ENCODE measurements at regions not wholly inside any gene's neighbourhood (a gene's known extent, or its start where the extent isn't known, plus 50 kb on each side); places are given as distances from the start of the nearest gene placed in this dataset.

DNA sequence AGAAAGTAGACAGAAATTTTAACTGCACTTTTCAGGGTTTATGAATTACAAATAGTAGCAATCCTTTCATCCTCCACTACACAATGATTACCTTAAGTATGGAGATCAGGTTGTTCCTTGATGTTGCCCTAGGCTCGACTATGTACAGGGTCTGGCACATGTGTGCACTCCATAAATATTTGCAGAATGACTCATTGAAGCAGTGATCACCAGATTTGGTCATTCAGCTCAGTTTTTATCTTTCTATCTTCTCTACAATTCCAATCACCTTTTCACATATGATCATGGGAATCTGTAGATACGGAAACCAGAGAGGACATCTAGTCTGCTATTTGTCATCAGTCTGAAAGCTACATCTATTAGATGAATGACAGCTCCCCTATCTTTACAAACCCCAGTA is 171.7 kb upstream of the HCCS start:
- no peaks in the 10 kb centered on the region for H3K27me3 ChIP-seq
- H3K27ac ChIP-seq, result no peak overlapping the region
- H3K4me1 ChIP-seq, result no peaks in the 10 kb centered on the region
- WGBS, 2 donors, result 63 to 67% methylated on average over 2 of the region's 2 CpGs
- TF ChIP-seq, protein P1, sequence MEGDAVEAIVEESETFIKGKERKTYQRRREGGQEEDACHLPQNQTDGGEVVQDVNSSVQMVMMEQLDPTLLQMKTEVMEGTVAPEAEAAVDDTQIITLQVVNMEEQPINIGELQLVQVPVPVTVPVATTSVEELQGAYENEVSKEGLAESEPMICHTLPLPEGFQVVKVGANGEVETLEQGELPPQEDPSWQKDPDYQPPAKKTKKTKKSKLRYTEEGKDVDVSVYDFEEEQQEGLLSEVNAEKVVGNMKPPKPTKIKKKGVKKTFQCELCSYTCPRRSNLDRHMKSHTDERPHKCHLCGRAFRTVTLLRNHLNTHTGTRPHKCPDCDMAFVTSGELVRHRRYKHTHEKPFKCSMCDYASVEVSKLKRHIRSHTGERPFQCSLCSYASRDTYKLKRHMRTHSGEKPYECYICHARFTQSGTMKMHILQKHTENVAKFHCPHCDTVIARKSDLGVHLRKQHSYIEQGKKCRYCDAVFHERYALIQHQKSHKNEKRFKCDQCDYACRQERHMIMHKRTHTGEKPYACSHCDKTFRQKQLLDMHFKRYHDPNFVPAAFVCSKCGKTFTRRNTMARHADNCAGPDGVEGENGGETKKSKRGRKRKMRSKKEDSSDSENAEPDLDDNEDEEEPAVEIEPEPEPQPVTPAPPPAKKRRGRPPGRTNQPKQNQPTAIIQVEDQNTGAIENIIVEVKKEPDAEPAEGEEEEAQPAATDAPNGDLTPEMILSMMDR (IDR thresholded peaks at IDR 0.05), result no peak
- no peak for TF ChIP-seq POLR2A (IDR thresholded peaks at IDR 0.05)
- no peak for TF ChIP-seq EP300 (IDR thresholded peaks at IDR 0.05)
- no peaks in the 10 kb centered on the region for H3K36me3 ChIP-seq
- H3K9me3 ChIP-seq, result no peaks in the 10 kb centered on the region
- no peak for DNase-seq (ENCODE audit: low spot score in 2 of 2)
- no peak overlapping the region for H3K4me3 ChIP-seq

DNA sequence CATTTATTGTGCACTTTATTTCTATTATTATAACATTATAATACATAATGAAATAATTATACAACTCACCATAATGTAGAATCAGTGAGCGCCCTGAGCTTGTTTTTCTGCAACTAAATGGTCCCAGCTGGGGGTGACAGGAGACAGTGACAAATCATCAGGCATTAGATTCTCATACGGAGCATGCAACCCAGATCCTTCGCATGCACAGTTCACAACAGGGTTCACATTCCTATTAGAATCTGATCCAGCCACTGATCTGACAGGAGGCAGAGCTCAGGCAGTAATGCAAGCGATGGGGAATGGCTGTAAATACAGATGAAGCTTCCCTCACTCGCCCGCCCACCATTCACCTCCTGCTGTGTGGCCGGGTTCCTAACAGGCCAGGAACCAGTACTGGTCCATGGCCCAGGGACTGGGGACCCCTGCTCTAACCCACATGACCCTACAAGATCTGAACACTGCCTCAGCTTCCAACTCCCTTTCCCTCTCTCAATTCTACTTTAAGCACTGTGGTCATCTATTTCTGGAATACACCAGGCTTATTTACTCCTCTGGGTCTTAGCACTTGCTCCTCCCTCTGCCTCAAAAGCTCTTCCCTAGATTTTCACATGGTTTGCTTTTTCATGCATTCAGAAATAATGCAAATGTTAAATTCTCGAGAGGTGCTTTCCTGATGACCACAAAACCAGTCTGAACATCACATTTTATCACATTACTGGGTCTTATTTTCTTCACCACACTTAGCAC is 166.8 kb upstream of the HCCS start:
- Histone ChIP-seq H3K4me3 (no peak overlapping the region), H3K36me3 (no peaks in the 10 kb centered on the region), H3K9me3 (no peaks in the 10 kb centered on the region), H3K4me1 (no peaks in the 10 kb centered on the region), H3K27ac (no peak overlapping the region), H3K27me3 (no peaks in the 10 kb centered on the region)
- WGBS, 2 donors, result 72 to 80% methylated on average over 4 to 8 of the region's 8 CpGs
- no peak for DNase-seq (ENCODE audit: low spot score in 2 of 2)
- no peak for TF ChIP-seq POLR2A (IDR thresholded peaks at IDR 0.05)
- TF ChIP-seq, protein P1 (IDR thresholded peaks at IDR 0.05), result no peak
- TF ChIP-seq EP300 (IDR thresholded peaks at IDR 0.05), result no peak

- H3K27ac ChIP-seq, result no peak overlapping the region
- H3K9me3 ChIP-seq, result no peaks in the 10 kb centered on the region
- no peak for DNase-seq (ENCODE audit: low spot score in 2 of 2)
- 52 to 75% methylated on average over 4 of the region's 4 CpGs for WGBS, 2 donors
- TF ChIP-seq POLR2A (IDR thresholded peaks at IDR 0.05), result no peak
- TF ChIP-seq EP300 (IDR thresholded peaks at IDR 0.05), result no peak
- TF ChIP-seq, protein P1 (IDR thresholded peaks at IDR 0.05), result no peak
- no peaks in the 10 kb centered on the region for H3K4me1 ChIP-seq
- no peaks in the 10 kb centered on the region for H3K27me3 ChIP-seq
- no peaks in the 10 kb centered on the region for H3K36me3 ChIP-seq
- H3K4me3 ChIP-seq, result no peak overlapping the region
Measured at GRCh38 chrX:10945498-10945897, 165.6 kb upstream of the HCCS start.

DNA sequence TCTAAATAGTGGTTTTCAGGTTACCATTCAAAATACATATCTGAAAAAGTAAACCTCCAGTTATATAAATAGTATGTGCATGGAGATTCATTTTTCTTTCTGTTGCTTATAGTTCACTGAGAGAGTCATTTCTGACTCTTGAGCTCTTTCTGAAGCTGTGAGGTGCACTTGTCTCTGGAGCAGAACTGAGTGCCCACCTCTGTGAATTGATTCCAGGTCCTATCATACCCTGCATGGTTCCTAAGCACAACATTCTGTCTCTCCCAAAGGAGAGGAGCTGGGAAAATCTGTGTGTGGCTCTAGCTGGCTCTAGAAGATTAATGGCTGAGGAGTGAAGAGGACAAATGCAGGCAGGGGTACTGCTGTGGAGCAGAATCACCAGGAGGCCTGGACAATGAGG is 161.6 kb upstream of the HCCS start:
- Histone ChIP-seq H3K27me3 (no peaks in the 10 kb centered on the region), H3K9me3 (no peaks in the 10 kb centered on the region), H3K4me1 (no peaks in the 10 kb centered on the region), H3K36me3 (no peaks in the 10 kb centered on the region), H3K27ac (no peak overlapping the region), H3K4me3 (no peak overlapping the region)
- TF ChIP-seq POLR2A (IDR thresholded peaks at IDR 0.05) (no peak), EP300 (IDR thresholded peaks at IDR 0.05) (no peak)
- TF ChIP-seq, protein P1 (IDR thresholded peaks at IDR 0.05), result no peak
- no peak for DNase-seq (ENCODE audit: low spot score in 2 of 2)

- no peak for DNase-seq (ENCODE audit: low spot score in 2 of 2)
- H3K36me3 ChIP-seq, result no peaks in the 10 kb centered on the region
- no peaks in the 10 kb centered on the region for H3K27me3 ChIP-seq
- H3K27ac ChIP-seq, result no peak overlapping the region
- no peak overlapping the region for H3K4me3 ChIP-seq
- 53 to 60% methylated on average over 3 to 5 of the region's 5 CpGs for WGBS, 2 donors
- H3K9me3 ChIP-seq, result peaks cover 0 to 12% (median 0%) of the 10 kb centered on the region in 4 donors
- TF ChIP-seq, protein P1 (IDR thresholded peaks at IDR 0.05), result no peak
- TF ChIP-seq EP300 (IDR thresholded peaks at IDR 0.05), result no peak
- no peak for TF ChIP-seq POLR2A (IDR thresholded peaks at IDR 0.05)
- no peaks in the 10 kb centered on the region for H3K4me1 ChIP-seq
Measured at GRCh38 chrX:10952619-10953018, 158.5 kb upstream of the HCCS start.
